HepG2 (cell line): ENCODE measurements at regions not wholly inside any gene's neighbourhood (a gene's known extent, or its start where the extent isn't known, plus 50 kb on each side); places are given as distances from the start of the nearest gene placed in this dataset.

Source experiments
- ATAC-seq: fragments of 200-7000 bp; cut with Tn5 transposase; 3 replicates; pipeline ENCODE4 v1.9.1; 2020; ENCODE audit warnings: mild to moderate bottlenecking, moderate library complexity
- BruUV-seq: library from RNA; stranded (reverse); fragments of 400-500 nt; replicated peaks from 2 replicates; lab custom pipeline; 2021; lab: Mats Ljungman, UMichigan
- CTCF ChIA-PET: fragments of 300-600 bp; formaldehyde crosslinking; extraction: SDS; loops from one replicate; lab custom pipeline; 2021; ENCODE audit warnings: low total read pairs, inconsistent platforms, low intra/inter-chr PET ratio; lab: Yijun Ruan, JAX
- POLR2A ChIA-PET: fragments of 350-600 bp; sonication (Branson Sonifier 250); formaldehyde crosslinking; loops from one replicate; lab custom pipeline; 2020; ENCODE audit warnings: antibody characterized with exemption, inconsistent platforms; lab: Yijun Ruan, JAX
- DNase-seq: peaks from one replicate; pipeline ENCODE4 v3.0.0-alpha.2; 2015; ENCODE audit warnings: low spot score
- FAIRE-seq: peaks from 3 replicates; lab custom pipeline; 2011; peaks lifted over from hg19 to GRCh38; lab: Jason Lieb, UNC
- H2AFZ ChIP-seq: one replicate; pipeline ENCODE4 v1.6.1; 2011; ENCODE audit warnings: low read length, inconsistent platforms
- H3K27ac ChIP-seq: fragments of 300-600 bp; 3 replicates; pipeline ENCODE4 v1.8.0; 2011; ENCODE audit warnings: mixed run types, mild to moderate bottlenecking, mixed read lengths, low read length, inconsistent platforms; ENCODE audit not compliant: insufficient read depth; ENCODE audit errors: extremely low read length
- H3K27me3 ChIP-seq, 2 experiments: fragments of 200-600 bp in 1 of 2; 2 replicates in 1 of 2; 3 replicates in 1 of 2; pipeline versions ENCODE4 v1.6.0 to v1.8.0; 2011; ENCODE audit warnings: low read length in 2 of 2, mild to moderate bottlenecking in 2 of 2, moderate library complexity in 2 of 2, inconsistent platforms in 1 of 2; ENCODE audit not compliant: insufficient read depth in 2 of 2, control insufficient read depth in 1 of 2
- H3K36me3 ChIP-seq, 2 experiments: fragments of 200-600 bp in 1 of 2; replicated peaks in 1 of 2; 2 replicates in 1 of 2; 3 replicates in 1 of 2; pipeline versions ENCODE4 v1.5.1 to v1.8.0; 2011; ENCODE audit warnings: low read length in 2 of 2, inconsistent platforms in 1 of 2; ENCODE audit not compliant: insufficient read depth in 2 of 2, control insufficient read depth in 1 of 2
- H3K4me1 ChIP-seq: 2 replicates; pipeline ENCODE4 v1.5.1; 2012; ENCODE audit warnings: low read length, inconsistent platforms; ENCODE audit not compliant: insufficient read depth
- H3K4me2 ChIP-seq: 2 replicates; pipeline ENCODE4 v1.6.0; 2011; ENCODE audit warnings: low read depth, low read length, inconsistent platforms
- H3K4me3 ChIP-seq, 3 experiments: fragments of 200-600 bp in 1 of 3; sonication (generic), shearing (Covaris generic) in 1 of 3; replicated peaks in 1 of 3; 2 replicates each; pipeline ENCODE4 v1.5.1; 2011 to 2016; ENCODE audit warnings: low read length in 3 of 3, inconsistent platforms in 2 of 3, low read depth in 2 of 3, mild to moderate bottlenecking in 2 of 3, control low read depth in 1 of 3, mixed read lengths in 1 of 3; ENCODE audit not compliant: insufficient read depth in 1 of 3
- H3K79me2 ChIP-seq: one replicate; pipeline ENCODE4 v1.6.1; 2011; ENCODE audit warnings: low read length, inconsistent platforms; ENCODE audit not compliant: insufficient read depth
- H3K9ac ChIP-seq: 2 replicates; pipeline ENCODE4 v1.6.0; 2011; ENCODE audit warnings: mild to moderate bottlenecking, low read depth, low read length, inconsistent platforms; ENCODE audit not compliant: insufficient read depth
- H3K9me3 ChIP-seq: 2 replicates; pipeline ENCODE4 v1.5.1; 2012; ENCODE audit warnings: mild to moderate bottlenecking, low read length
- H4K20me1 ChIP-seq: 2 replicates; pipeline ENCODE4 v1.6.0; 2011; ENCODE audit warnings: inconsistent platforms, mild to moderate bottlenecking, low read length, moderate library complexity; ENCODE audit not compliant: insufficient read depth
- AKAP8 ChIP-seq: sonication (generic); formaldehyde crosslinking; IDR thresholded peaks from 2 replicates; pipeline ENCODE4 v1.5.1; 2020; ENCODE audit warnings: mild to moderate bottlenecking, missing genetic modification reagents
- ELF1 ChIP-seq: sonication (generic); formaldehyde crosslinking; IDR thresholded peaks from 2 replicates; pipeline ENCODE4 v1.4.0; 2020; ENCODE audit warnings: missing genetic modification reagents
- HNF1B ChIP-seq: sonication (generic); formaldehyde crosslinking; IDR thresholded peaks from 2 replicates; pipeline ENCODE4 v1.5.1; 2020; ENCODE audit warnings: mild to moderate bottlenecking, moderate library complexity, missing genetic modification reagents
- MYPOP ChIP-seq: sonication (generic); formaldehyde crosslinking; IDR thresholded peaks from 2 replicates; pipeline ENCODE4 v1.8.1; 2023; ENCODE audit warnings: mild to moderate bottlenecking, moderate library complexity, missing genetic modification reagents
- SIX4 ChIP-seq: sonication (generic); formaldehyde crosslinking; IDR thresholded peaks from 2 replicates; pipeline ENCODE4 v1.4.0; 2020; ENCODE audit warnings: missing genetic modification reagents
- TBL1XR1 ChIP-seq: fragments of 150-350 bp; IDR thresholded peaks from 2 replicates; pipeline ENCODE4 v1.6.1; 2014; ENCODE audit warnings: borderline replicate concordance, low read length; ENCODE audit not compliant: partially characterized antibody
- ZBTB8A ChIP-seq: sonication (generic); formaldehyde crosslinking; IDR thresholded peaks from 2 replicates; pipeline ENCODE4 v1.4.0; 2020; ENCODE audit warnings: mild to moderate bottlenecking, low read depth, missing genetic modification reagents, borderline replicate concordance
- WGBS: methylation state at CpG from one replicate; pipeline ENCODE4 v1.1.6; 2017; ENCODE audit warnings: low lambda C conversion rate; 5-methylcytosine and 5-hydroxymethylcytosine counted together
- in situ Hi-C: cut with HindIII; loops from 2 replicates; pipeline ENCODE4 v1.10.0; 2017; ENCODE audit warnings: low pct_unique_long_range_greater_than_20kb; ENCODE audit not compliant: extremely low pct_ligation_motif_present
- intact Hi-C: fragments of 100-400 bp; cut with micrococcal nuclease; formaldehyde crosslinking; loops from one replicate; pipeline ENCODE4 v1.10.0; 2022; ENCODE audit not compliant: unreplicated experiment

- ATAC-seq (no peak), DNase-seq (no peak), FAIRE-seq (no peak)
- H4K20me1 ChIP-seq, result no peaks in the 10 kb centered on the region
- no peaks in the 10 kb centered on the region for H3K36me3 ChIP-seq
- BruUV-seq, result no TSS peak
- H3K9ac ChIP-seq, result no peak overlapping the region
- POLR2A ChIA-PET, result no interaction called here
- no peak overlapping the region for H2AFZ ChIP-seq
- CTCF ChIA-PET, result no interaction called here
- H3K4me3 ChIP-seq, result no peak overlapping the region
- intact Hi-C loops, result no loop called here
- no peak overlapping the region for H3K27ac ChIP-seq
- TF ChIP-seq HNF1B (CRISPR knock-in tag) (no peak), MYPOP (no peak), ELF1 (no peak), SIX4 (CRISPR knock-in tag) (no peak), AKAP8 (no peak), ZBTB8A (CRISPR knock-in tag) (no peak), TBL1XR1 (no peak)
- no peaks in the 10 kb centered on the region for H3K9me3 ChIP-seq
- in situ Hi-C loops, result no loop called here
- 95% methylated on average over 1 of the region's 1 CpG for WGBS
- no peak overlapping the region for H3K4me2 ChIP-seq
- H3K4me1 ChIP-seq, result peaks cover 29% of the 10 kb centered on the region
- no peaks in the 10 kb centered on the region for H3K27me3 ChIP-seq
- no peaks in the 10 kb centered on the region for H3K79me2 ChIP-seq
Measured at GRCh38 chr3:30521156-30521715, 85.2 kb upstream of the TGFBR2 start.
